ENCODE measurements at regions not wholly inside any gene's neighbourhood (a gene's known extent, or its start where the extent isn't known, plus 50 kb on each side); places are given as distances from the start of the nearest gene placed in this dataset.
"Not testable (repeated sequence)": the region's sequence is repeated elsewhere in the genome, so short reads cannot be mapped to it uniquely, and the experiment has no call there.

DNA sequence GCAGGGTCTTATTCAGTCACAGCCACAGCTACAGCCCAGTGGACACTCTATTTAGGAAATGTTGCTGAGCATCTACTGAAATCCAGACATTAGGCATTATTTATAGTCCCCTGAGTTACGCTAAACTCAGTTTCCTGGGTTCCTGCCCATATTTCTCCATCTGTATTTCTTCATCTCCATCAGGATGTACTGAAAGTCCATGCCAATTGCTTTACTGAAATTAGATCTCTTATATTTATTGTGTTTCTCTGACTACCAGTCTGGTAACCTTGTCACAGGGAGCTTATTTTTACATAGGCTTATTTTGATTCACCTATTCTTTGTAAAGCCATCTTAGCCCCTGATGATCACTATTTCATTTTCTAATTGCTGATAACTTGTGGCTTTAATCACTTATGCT lies 223.9 kb downstream of the TLE3 start:
- no peak overlapping the region for H3K4me3 ChIP-seq (ENCODE audit: low read depth, low read length)
- TF ChIP-seq, protein P1, sequence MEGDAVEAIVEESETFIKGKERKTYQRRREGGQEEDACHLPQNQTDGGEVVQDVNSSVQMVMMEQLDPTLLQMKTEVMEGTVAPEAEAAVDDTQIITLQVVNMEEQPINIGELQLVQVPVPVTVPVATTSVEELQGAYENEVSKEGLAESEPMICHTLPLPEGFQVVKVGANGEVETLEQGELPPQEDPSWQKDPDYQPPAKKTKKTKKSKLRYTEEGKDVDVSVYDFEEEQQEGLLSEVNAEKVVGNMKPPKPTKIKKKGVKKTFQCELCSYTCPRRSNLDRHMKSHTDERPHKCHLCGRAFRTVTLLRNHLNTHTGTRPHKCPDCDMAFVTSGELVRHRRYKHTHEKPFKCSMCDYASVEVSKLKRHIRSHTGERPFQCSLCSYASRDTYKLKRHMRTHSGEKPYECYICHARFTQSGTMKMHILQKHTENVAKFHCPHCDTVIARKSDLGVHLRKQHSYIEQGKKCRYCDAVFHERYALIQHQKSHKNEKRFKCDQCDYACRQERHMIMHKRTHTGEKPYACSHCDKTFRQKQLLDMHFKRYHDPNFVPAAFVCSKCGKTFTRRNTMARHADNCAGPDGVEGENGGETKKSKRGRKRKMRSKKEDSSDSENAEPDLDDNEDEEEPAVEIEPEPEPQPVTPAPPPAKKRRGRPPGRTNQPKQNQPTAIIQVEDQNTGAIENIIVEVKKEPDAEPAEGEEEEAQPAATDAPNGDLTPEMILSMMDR (IDR thresholded peaks at IDR 0.05; ENCODE audit: low read depth, low read length), result no peak

DNA sequence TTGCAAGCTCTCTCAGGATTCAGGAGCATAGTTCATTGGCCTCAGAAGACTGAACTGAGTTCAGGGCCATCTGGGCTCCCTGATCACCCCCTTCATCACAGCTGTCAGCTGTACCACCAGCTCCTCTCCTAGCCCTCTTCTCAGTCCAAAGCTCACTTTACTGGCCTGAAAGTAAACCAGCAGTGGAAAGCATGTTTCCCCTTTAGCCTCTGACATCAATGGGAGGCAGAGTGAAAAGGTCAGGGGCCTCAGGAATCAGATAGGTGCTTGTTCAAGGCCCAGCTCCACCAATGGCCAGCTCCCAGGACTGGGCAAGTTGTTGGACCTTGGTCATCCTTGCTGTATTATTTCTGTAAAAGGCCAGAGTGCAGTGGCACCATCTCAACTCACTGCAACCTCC lies 223.4 kb downstream of the TLE3 start:
- H3K4me3 ChIP-seq (ENCODE audit: low read depth, low read length), result no peak overlapping the region
- TF ChIP-seq, protein P1 (IDR thresholded peaks at IDR 0.05; ENCODE audit: low read depth, low read length), result no peak

DNA sequence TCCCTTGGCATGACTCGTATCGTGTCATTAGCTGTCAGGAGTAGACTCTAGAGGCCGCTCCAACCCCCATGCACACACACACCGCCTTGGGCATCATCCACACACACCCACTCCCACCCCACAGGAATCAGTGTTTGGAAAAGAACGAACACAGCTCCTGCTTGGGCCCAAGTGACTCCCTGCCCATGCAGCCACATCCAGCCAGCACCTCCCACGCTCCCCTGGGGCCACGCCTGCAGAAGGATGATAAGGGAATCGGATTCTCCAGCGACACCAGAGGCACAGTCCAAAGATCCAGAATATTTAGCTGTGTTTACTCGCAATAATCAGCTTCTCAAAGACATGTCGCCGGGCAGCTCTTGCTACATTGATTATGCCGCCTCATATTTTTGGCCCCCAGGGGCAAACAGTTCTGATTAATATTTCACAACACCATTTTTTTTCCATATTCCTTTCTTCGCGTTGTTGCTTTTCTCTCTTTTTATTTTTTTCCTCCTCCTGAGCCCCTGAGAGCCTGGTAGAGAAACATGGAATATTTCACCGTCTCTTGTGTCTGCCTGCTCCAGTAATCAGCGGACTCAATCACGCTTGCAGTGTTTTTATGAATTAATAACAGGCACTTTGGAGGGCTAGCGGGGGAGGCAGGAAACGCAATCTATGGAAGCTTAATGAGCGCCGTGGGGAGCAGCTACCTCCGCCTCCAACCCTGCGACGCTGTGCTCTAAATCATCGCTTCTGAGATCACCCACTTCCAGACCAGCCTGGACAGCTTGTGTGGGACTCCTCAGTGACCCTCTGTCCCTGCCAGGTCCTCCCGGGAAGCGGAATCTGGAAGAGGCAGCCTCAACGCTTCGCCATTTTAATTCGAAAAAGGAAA lies 221.4 kb downstream of the TLE3 start:
- TF ChIP-seq, protein P1 (IDR thresholded peaks at IDR 0.05; ENCODE audit: low read depth, low read length), result no peak
- no peak overlapping the region for H3K4me3 ChIP-seq (ENCODE audit: low read depth, low read length)

DNA sequence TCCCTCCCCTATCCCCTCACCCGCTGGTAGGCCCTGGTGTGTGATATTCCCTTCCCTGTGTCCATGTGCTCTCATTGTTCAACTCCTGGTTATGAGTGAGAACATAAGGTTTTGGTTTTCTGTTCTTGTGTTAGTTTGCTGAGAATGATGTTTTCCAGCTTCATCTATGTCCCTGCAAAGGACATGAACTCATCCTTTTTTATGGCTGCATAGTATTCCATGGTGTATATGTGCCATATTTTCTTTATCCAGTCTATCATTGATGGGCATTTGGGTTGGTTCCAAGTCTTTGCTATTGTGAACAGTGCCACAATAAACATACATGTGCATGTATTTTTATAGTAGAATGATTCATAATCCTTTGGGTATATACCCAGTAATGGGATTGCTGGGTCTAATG lies 217.8 kb downstream of the TLE3 start:
- not testable (repeated sequence) for H3K4me3 ChIP-seq (ENCODE audit: low read depth, low read length)

DNA sequence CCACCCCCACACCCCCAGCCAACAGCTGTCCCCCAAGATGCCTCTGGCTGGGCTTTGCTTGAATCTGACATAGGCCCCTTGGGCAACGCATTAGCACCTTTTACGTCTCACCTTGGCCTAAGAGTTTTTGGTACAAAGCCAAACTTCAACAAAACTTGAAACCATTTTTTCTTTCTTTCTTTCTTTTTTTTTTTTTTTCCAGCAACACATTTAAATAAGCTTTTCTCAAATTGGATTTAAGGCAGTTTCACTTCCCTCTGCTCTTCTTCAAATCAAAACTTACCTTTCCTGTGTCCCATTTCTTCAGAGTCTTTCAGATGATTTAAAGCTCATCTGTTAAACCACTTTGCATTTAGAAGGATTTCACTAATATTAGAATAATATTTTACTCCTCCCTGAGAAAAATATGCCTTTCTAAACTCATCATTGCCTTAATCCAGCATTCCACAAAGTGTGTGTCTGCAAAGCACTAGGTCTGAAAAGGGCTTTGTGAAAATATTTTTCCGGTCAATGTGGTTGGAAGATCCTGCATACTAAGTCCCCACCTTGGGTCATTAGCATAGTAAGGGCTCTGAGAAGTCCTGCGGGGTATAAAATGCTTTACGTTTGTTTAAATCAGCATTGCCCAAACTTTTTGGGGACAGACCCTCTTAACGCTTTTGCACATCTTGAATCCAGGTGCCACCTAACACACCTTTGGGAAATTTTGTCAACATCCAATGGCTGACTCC lies 217.0 kb downstream of the TLE3 start:
- no peak overlapping the region for H3K4me3 ChIP-seq (ENCODE audit: low read depth, low read length)
- TF ChIP-seq, protein P1 (IDR thresholded peaks at IDR 0.05; ENCODE audit: low read depth, low read length), result no peak

DNA sequence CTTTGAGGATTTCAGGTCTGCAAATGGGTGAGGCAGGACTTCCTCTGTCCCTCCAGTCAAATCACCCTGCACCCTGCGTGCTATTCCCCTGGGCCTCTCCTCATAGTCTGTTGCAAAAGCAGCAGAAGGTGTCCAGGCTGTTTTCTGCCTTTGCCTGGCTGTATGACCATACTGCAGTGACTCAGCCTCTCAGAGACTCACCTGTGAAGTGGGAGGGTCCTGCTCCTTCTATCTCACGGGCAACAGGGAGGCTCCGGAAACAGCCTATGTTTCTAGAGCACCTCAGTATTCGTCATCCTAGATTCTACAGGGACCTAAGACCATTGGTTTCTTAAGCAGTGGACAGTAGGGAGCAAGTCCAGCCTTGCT lies 216.4 kb downstream of the TLE3 start:
- TF ChIP-seq, protein P1 (IDR thresholded peaks at IDR 0.05; ENCODE audit: low read depth, low read length), result no peak
- no peak overlapping the region for H3K4me3 ChIP-seq (ENCODE audit: low read depth, low read length)

DNA sequence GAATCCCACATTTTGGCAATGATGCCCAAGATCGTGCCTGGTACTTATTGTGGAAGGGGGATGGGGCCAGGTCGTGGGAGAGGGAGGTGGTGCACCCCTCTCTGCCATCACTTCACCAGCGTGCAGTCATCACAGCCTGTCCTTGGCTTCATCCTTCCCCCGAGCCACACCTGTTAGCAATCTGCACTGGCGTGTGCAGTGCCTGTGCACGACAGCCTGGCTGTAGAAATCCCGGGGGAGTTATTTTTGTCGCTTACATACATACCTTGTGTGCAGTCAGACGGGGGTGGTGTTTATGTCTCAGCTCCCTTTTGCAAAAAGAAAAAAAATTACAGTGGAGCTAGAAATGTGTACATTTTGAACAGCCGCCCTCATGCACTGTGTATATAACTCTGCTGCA lies 216.0 kb downstream of the TLE3 start:
- TF ChIP-seq, protein P1 (IDR thresholded peaks at IDR 0.05; ENCODE audit: low read depth, low read length), result no peak
- no peak overlapping the region for H3K4me3 ChIP-seq (ENCODE audit: low read depth, low read length)
